NOMO-1 treated with dmso at 0.1 percent for 144 hours (cell line): ENCODE measurements at regions not wholly inside any gene's neighbourhood (a gene's known extent, or its start where the extent isn't known, plus 50 kb on each side); places are given as distances from the start of the nearest gene placed in this dataset.
"Not testable (repeated sequence)": the region's sequence is repeated elsewhere in the genome, so short reads cannot be mapped to it uniquely, and the experiment has no call there.

ENCODE experiments used
- DNase-seq: peaks from one replicate; lab custom pipeline; 2025; ENCODE audit not compliant: unreplicated experiment; lab: John Stamatoyannopoulos, UW

DNA sequence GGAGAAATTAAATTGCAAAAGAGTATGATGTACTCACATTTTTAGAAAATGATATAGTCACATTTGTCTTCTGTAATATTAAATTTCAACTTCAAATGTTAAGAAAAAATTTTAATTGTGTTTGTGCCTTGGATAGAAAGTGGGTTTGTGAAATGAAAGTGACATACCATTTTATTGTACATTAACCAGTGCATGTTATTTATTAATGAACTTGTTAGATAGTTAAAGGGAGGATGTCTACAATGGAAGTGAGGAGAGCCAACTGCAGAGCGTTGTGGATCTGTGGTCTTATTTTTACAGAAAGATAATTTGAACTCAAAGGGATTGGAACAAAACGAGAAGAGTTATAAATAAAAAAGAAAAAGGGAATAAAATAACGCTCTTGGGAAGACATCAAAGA is 291.7 kb downstream of the ARL4A start:
- DNase-seq = no peak

DNA sequence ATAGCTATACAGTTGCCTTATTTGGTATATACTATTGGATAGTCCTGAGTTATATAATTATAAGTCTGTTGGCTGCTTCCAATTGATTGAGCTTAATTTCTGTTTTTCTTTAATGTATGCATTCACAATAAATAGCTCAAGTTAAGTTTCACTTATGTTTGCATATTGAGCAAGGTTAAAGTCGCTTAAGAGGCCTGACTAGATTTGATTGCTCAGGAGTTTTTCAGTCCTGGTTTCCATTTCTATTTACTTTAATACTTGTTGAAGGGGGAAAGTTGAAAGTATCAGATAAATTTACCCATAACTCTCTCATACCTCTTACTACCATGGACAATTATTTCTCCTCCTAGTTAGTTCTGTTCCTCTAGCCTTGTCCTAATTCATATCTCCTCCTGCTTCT is 294.7 kb downstream of the ARL4A start:
- DNase-seq = no peak

DNA sequence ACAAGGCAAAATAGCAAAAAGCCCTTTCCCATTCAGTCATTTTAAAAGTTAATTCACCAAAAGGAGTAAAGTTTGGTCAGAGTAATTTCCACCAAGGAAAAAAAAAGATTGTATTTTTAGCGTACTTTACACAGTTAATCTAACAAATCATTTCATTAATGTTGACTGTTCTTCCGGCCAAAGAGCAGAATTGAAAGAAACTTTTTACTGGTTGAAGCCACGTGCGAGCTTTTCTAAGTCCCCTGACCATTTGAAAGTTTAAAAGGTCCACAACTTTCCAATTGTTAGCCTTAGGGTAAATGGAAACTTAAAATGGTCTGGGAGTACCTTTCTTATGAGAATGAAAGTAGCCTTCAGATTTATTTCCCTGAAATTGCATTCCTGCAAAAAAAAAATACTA is 296.7 kb downstream of the ARL4A start:
- no peak for DNase-seq

DNA sequence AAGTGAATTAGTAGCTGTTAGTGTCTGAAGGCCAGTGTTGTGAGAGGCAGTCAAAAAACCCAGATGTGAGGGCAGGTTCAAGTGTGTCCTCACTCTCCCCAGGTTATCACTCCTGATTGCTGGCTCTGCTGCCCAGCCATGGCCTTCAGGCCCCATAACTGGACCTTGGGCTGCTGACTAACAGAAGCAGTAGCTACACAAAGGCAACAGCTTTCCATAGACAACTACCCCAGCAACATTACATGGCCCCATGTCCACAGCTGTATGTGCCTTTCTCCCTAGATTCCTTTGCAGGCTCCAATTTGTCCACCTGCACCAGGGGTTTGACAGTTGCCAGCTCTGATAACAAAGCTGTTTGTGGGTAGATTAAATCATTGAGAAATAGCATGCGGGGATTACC is 297.8 kb downstream of the ARL4A start:
- DNase-seq = no peak

DNA sequence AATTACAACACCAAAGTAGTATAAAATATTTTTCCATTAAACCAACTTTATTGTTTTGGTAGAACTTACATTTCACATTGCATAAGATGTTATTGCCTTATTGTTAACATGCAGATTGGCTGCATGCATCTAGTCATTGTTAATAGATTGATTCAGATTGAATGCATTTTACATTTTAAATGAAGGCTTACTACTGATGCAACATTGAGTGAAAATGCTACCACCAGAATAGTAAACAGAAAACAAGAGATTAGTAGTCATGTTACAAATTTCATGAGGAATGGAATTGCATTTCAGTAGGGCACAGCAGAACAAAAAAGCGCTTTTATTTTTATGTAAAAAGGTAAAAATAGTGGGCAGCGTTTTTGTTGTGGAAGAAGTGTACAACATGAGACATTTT is 298.3 kb downstream of the ARL4A start:
- no peak for DNase-seq

DNA sequence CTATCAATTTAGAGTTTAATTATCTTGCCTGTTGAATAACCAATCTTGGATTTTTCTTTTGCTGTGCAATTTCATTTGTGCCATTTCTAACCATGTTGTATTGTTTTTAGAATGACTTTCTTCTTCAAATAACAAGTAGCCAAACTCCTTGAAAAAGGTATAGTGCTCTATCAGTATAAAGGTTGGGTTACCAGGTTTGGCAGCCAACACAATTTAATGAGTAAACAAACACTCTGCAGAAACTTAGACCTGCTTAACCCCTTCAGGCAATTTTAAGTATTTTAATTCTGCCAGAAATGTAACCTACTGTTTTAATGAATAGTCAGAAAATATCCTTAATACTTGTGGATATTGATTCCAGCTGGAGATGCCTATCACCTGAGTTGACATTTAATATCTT is 299.8 kb downstream of the ARL4A start:
- DNase-seq = no peak

DNA sequence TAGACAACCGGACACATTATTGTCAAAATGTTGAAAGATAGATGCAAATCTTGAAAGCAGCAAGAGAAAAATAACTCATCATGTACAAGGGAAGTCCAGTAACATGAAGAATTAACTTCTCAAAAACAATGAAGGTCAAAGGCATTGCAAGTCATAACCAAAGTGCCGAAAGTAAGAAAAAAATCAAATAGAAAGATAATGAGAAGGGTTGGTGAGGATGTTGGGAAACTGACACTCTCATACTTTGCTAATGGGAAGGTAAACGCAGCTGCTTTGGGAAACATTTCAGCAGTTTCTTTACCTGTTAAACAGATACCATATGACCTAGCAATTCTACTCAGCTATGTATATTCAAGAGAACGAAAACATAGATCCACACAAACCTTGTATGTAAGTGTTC is 303.0 kb downstream of the ARL4A start:
- no peak for DNase-seq

DNA sequence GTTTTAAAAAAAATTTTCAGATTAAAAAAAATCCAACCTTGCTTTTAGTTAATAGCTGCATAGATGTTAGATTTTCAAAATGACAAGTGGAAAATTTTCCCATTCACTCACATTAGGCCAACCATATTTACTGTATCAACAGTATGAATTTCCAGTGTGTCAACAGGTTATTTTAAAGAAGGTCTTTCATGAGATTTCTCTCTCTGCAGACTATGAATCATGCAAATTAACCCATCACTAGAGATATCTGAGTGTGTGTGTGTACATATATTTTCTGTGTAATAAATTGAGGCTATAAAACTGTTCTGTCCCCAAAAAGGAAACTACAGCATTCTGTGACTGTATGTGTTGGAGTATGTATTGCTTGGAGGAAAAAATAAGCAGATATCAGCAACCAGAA is 305.6 kb downstream of the ARL4A start:
- DNase-seq = no peak

DNA sequence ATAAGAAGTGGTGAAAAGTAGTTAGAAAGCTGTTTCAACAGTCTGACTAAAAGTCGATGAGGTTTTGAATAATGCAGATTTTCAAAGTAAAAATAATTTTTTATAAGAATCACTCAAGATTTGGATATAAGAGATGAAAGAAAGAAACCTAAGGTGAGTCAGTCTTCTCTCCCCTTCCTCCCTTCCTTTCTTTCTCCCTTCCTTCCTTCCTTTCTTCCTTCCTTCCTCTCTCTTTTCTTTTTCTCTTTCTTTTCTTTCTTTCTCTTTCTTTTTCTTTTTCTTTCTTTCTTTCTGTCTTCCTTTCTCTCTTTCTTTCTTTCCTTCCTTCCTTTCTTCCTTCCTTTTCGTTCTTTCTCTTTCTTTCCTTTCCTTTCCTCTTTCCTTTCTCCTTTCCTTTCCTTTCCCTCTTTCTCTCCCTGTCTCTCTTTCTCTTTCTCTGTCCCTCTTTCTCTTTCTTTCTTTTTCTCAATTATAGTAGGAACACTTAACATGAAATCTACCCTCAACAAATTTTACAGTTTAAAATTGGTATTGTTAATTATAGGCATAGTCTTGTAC is 308.6 kb downstream of the ARL4A start:
- DNase-seq = no peak

DNA sequence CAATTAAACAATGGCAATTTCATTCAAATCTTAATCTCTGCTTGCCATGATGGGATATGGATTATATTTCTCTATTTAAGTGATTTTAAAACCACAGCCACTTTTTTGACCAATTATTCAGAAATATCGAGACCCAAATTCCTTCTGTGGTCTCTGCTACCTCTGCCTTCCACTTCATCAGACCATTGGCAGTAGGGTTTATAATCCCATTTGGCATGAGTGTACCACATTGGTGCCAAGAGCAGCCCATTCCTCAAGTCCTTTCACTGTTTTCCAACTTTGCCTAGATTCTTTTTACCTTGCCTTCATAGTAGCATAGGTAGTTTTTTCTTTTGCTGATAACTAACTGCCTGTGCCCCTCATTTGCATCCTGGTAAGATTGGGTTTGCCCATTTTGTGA is 319.9 kb downstream of the ARL4A start:
- DNase-seq = no peak

DNA sequence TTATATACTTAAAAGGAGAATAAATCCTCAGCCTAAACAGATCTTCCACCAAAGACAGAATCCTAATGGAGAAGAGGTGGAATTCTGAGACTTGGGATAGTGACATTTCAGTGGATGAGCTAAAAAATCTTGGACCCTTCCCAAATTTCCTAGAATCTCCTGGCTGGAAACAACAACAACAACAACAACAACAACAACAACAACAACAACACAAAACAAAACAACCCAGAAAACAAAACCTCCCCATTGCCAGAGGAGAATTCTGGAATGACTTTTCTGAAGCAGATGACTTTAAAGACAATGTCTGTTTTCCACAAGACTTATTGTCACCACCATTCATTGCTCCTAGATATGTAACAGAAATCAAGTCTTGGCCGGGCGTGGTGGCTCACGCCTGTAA is 322.1 kb downstream of the ARL4A start:
- no peak for DNase-seq

DNA sequence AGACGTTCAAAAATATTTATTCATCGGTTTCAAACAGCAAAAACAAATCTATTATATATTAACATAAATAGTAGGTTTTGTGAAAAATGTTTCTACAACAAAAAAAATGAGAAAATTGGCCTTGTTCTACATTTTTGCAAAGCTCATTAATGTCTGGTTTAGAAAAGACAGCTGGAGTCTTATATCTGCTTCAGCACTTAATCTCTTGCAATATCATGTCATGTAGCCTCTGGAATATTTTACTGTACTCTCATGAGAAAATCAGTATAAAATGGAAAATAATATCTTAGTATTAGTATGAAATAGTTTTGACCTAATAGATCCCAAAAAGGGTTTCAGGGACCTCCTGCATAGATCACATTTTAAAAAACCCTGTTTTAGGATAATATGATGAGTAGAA is 326.6 kb downstream of the ARL4A start:
- no peak for DNase-seq

DNA sequence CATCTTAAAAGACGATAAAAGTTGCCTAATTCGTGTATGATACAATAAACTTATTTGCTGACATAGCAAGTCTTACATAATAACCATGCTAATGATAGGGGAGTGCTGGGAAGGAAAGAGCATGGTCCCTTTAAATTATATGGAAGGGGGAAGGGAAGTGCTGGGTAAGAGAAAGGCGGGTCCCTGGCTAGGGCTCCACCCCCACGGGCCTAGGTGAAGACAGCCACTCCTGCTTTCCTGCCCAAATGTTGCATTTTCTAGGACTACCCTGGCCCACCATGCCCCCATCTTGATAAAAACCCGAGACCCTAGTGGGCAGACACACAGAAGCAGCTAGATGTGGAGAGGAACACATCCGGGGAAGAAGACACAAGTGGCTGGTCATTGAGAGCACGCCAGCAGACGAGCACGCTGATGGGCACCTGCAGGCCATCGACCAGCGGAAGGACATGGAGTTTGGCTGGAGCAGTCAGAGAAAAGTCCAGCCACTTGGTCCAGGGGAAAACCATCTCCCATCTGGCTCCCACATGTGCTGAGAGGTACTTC is 328.7 kb downstream of the ARL4A start:
- DNase-seq = no peak

DNA sequence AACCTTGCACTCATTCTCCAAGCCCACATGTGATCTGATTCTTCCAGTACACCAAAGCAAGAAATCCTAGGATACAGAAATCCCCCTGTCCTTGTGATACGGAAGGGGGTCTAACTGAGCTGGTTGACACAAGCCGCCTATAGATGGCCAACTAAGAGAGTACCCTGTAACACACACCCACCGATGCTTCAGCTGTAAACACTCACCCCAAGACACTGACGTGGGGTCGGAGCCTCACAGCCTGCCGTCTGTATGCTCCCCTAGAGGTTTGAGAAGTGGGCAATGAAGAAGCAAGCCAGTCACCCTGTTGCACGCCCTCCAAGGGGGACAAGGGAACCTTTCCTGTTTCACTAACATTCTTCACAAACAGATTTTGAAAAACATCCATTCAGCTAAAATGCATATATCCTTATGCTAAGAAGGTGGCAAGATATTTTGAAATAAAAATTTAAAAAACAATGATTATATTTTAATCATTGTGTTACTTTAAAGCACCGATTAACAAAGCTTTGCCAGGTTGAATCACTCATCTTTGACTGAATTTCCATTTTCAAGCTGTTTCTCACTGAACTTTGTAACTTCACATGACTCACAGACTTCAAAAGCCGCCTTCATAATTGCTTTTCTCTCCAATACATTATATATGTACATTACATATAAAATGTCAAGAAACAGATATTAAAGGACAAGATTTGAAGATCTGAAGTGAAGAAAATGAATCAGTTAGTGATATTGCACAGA is 329.3 kb downstream of the ARL4A start:
- no peak for DNase-seq

DNA sequence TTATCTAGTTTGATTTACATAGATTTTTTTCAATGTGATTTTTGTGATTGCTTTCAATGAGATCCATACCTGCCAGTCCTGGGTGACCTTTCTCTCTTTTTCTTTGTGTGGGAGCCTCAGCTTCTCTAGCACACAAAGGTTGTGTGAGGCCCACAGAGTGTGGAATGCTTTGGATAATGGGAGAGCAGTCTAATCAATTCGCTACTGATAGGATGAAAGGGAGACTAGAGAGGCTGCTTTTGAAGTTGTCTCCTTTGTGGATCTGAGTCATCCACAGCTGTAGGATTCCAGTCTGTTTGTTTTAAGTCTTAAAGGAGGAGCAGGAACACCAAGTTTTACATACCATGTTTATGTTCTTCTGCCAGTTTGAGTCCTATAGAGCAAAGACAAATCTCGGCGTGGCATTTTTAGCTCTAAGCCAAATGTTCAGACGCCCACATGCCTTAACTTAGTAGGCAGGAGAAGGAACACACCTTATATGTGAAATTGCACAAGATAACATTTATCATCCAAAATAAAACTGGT is 330.0 kb downstream of the ARL4A start:
- DNase-seq = no peak

DNA sequence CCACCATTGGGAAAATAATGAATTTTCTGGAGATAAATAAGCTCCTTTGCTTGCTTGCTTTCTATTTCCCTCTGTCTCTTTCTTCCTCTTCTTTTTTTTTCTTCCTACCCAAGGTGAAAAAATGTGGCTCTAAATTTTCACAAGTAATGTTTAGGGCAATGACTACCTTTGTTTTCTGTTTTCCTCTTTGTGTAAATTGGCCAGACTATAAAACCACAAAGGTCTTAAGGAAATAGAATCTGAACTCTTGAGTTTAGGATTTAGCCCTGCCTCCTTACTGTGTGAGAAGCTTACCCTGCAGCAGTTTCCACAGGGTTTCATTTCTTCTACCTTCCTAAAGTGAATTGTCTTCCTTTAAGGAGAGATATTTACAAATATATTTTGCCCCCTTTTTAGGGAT is 330.4 kb downstream of the ARL4A start:
- no peak for DNase-seq

DNA sequence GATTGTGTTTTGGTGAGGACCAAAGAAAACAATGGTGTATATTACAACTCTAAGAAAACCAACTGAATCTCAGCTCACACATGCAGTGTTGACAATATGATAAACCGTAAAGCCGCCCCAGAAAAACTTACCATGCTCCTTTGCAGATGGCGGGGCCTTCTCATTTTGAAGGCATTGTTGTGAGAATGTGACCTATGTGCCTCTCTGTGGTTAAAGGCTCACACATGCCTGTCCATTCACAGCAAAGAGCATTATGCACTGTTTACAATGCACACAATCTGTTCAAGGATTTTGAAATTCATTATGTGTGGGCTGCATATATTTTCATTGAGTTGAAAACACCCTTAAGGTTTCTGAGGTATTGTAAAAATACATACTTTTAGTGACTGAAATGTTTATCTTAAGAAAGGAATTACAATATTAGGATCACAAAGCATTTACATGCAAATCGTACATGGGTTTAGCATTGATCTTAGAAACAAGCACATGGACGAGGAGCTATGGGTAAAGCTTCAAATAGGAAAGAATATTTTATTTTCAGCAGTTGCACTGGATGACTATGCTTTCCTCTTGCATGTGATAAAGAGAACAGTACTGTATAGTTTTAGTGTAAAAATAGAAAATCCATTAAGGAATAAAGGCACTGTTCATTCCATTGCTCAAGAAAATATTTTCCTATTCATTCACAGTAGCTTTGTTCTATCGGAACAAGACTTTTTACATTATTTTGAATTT is 334.3 kb downstream of the ARL4A start:
- DNase-seq = no peak

DNA sequence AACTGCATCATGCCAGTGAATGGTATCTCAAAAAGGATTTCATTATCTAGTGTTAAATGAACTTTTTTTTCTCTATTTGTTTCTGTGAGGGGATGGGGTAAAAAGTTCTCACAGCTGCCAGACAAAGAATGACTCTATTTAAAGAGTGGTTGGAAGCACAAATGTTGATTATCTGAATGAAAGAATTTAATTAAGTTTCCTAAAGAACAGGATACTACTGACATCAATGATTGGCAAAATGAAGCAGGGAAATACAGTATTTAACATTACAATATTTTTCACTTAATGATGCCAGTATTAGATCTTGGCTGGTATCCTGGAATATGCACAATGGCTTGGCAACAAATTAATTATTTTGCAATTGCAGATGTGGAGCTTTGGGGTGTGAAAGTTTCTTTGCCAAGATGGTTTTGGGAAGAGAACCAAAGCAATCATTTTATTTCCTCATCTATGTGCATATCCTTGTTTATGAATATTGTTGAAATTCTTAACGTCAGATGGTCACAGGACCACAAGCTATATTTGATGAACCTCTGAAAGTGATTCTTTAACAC is 336.8 kb downstream of the ARL4A start:
- DNase-seq = no peak

DNA sequence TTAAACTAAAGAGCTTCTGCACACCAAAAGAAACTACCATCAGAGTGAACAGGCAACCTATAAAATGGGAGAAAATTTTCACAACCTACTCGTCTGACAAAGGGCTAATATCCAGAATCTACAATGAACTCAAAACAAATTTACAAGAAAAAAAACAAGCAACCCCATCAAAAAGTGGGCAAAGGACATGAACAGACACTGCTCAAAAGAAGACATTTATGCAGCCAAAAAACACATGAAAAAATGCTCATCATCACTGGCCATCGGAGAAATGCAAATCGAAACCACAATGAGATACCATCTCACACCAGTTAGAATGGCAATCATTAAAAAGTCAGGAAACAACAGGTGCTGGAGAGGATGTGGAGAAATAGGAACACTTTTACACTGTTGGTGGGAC is 337.6 kb downstream of the ARL4A start:
- DNase-seq = not testable (repeated sequence)

DNA sequence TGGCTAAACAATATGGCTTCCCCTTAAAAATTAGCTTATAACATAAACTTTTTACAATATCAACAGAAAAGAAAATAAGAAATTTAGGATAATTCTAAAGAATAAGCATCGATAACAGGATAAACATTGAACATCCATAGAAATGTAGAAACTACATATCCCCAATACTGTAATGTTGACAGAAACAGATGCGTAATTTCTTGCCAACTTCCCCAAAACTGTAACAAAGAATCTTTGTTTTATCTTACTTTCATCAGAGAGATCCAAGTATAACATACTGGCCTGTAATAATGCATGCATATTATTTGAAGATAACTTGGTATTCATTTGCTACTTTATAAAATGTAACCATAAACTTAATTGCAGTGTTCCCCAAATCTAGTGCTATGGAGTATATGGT is 339.9 kb downstream of the ARL4A start:
- no peak for DNase-seq

DNA sequence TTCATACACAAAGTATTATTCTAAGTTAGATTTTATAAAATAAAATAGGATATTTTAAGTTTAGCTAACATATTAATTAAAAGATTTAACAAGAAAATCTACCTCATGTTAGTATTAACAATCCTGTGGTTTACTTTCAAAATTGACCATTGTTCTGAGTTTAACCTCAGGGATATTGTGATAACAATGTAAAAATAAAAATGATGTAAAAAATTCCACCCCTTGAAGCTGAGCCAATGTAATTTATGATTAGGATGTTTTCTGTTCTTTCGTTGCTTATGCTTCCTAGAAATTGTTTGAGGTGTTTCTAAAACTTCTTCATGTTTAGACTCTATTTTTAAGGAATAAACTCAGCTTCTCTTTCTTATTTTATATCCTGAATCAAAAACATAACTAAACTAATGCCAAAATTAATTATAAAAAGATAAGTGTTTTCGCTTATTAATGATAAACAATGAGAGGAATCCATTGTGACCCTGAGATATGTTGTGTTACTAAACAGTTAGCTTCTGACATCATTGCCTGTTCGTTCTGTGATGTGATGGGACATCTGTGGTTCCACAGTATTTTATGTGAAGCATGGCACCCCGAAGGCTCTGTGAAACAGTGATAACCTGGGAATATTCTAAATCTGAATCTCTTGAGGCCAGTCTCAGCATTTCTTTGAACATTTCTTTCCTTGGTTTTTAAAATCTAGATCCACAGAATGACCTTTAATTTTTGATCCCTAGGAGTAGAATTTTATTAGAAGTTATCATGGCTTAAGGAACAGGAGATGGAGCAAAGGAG is 340.8 kb downstream of the ARL4A start:
- no peak for DNase-seq
